Upper lobe of left lung (tissue), 4 donors: ENCODE measurements at regions not wholly inside any gene's neighbourhood (a gene's known extent, or its start where the extent isn't known, plus 50 kb on each side); places are given as distances from the start of the nearest gene placed in this dataset.

Experiments used
- EP300 ChIP-seq, 4 donors: sonication (generic); formaldehyde crosslinking; IDR thresholded peaks; one replicate each; pipeline ENCODE4 v1.5.1; 2017; ENCODE audit warnings: antibody characterized with exemption in 4 of 4, control low read depth in 2 of 4
- POLR2A ChIP-seq, 4 donors: fragments of 450-650 bp; IDR thresholded peaks; one replicate each; pipeline ENCODE4 v1.5.1; 2016 to 2017; ENCODE audit warnings: antibody characterized with exemption in 4 of 4, mild to moderate bottlenecking in 2 of 4
- POLR2AphosphoS5 ChIP-seq, 2 donors: sonication (generic); formaldehyde crosslinking; IDR thresholded peaks; one replicate each; pipeline ENCODE4 v1.5.1; 2017; ENCODE audit warnings: antibody characterized with exemption in 2 of 2
- TF ChIP-seq, protein P1 (sequence below), 6 experiments: fragments of 450-650 bp in 4 of 6; fragments of 200-600 bp in 2 of 6; sonication (generic) in 2 of 6; IDR thresholded peaks; one replicate each; pipeline ENCODE4 v1.5.1; 2016 to 2019; ENCODE audit warnings: antibody characterized with exemption in 6 of 6

DNA sequence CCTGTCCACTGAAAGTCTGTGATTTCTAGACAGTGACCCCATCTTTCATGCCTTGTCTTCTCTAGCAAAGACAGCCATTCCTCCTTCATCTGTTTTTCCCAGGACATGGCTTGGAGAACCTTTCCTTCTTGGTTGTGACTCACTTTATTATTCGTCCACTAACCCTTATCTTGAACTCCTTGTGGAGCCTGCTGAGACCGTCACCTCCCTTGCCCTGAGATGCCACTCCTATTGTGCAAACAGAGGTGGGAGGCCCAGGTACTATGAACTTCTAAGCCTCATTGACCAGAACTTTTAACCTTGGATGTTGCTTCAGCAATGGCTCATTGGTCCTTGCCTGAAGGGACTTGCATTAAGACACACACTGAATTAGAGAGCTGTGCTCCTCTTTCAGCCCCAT is 117.5 kb downstream of the FOXD2 start:
- TF ChIP-seq, protein P1, sequence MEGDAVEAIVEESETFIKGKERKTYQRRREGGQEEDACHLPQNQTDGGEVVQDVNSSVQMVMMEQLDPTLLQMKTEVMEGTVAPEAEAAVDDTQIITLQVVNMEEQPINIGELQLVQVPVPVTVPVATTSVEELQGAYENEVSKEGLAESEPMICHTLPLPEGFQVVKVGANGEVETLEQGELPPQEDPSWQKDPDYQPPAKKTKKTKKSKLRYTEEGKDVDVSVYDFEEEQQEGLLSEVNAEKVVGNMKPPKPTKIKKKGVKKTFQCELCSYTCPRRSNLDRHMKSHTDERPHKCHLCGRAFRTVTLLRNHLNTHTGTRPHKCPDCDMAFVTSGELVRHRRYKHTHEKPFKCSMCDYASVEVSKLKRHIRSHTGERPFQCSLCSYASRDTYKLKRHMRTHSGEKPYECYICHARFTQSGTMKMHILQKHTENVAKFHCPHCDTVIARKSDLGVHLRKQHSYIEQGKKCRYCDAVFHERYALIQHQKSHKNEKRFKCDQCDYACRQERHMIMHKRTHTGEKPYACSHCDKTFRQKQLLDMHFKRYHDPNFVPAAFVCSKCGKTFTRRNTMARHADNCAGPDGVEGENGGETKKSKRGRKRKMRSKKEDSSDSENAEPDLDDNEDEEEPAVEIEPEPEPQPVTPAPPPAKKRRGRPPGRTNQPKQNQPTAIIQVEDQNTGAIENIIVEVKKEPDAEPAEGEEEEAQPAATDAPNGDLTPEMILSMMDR (IDR thresholded peaks at IDR 0.05), result no peak
- no peak for TF ChIP-seq POLR2AphosphoS5 (IDR thresholded peaks at IDR 0.05)
- TF ChIP-seq POLR2A (IDR thresholded peaks at IDR 0.05), result no peak
- TF ChIP-seq EP300 (IDR thresholded peaks at IDR 0.05), result no peak
